ENCODE measurements at regions not wholly inside any gene's neighbourhood (a gene's known extent, or its start where the extent isn't known, plus 50 kb on each side); places are given as distances from the start of the nearest gene placed in this dataset.

DNA sequence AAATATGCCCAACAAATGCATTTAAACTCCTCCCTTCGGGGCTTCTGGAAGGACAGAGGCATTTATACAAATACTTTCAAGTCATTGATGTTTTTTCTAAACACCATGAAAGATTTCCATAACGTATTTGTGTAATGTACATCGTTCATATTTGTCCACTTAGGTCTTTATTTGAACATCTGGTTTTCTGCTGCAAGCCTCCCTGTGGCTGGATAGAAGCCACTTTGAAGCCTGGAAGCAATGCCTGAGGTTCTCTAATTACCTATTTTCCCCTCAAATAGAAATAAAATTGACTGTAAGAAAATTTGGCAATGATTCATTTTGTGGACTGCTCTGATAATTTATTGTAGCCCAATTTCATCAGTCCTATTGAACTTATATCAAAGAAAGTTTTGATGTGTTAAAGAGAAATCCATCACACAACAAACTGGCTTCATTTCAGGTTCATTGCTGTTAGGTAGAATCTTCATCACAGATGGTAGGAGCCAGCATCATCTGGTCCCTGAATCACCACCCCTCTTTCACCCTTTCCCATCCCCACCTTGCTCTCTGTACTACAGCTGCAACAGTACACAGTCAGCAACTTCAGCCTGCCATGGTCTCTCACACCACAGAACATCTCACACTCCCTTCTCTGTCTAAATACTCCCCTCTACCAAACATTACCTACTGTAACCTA, 186.0 kb upstream of the MGMT start:
- no peak for DNase-seq (ENCODE audit: low read depth)
- no peak for TF ChIP-seq CTCF (IDR thresholded peaks at IDR 0.05; ENCODE audit: low read length, missing control alignments)

DNA sequence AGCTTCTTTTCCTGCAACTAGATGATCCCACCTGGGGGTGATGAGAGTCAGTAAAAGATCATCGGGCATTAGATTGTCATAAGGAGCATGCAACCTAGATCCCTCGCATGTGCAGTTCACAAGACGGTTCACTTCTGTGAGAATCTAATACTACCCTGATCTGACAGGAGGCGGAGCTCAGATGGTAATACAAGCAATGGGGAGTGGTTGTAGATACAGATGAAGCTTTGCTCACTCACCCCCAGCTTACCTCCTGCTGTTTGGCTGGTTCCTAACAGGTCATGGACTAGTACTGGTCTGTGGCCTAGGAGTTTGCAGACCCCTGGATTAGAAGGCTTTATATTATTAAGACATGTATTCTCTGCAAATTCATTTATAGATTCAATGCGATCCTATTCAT, 181.6 kb upstream of the MGMT start:
- no peak overlapping the region for H3K4me3 ChIP-seq (replicated peaks; ENCODE audit: low read depth, low read length)
- no peak for TF ChIP-seq CTCF (IDR thresholded peaks at IDR 0.05; ENCODE audit: low read length, missing control alignments)
- DNase-seq (ENCODE audit: low read depth) = no peak

More for the DNA sequence above, 186.0 kb upstream of the MGMT start:
- no peak overlapping the region for H3K4me3 ChIP-seq (replicated peaks; ENCODE audit: low read depth, low read length)

- H3K4me3 ChIP-seq (replicated peaks; ENCODE audit: low read depth, low read length) = no peak overlapping the region
- peak; percentile 57 for DNase-seq (ENCODE audit: low read depth)
- no peak for TF ChIP-seq CTCF (IDR thresholded peaks at IDR 0.05; ENCODE audit: low read length, missing control alignments)
These were observed 177.9 kb upstream of the MGMT start for GRCh38 chr10:129288999-129289584.

- H3K4me3 ChIP-seq (replicated peaks; ENCODE audit: low read depth, low read length) = no peak overlapping the region
- TF ChIP-seq CTCF (IDR thresholded peaks at IDR 0.05; ENCODE audit: low read length, missing control alignments) = no peak
- no peak for DNase-seq (ENCODE audit: low read depth)
These were observed 172.9 kb upstream of the MGMT start for GRCh38 chr10:129293991-129294700.

- TF ChIP-seq CTCF (IDR thresholded peaks at IDR 0.05; ENCODE audit: low read length, missing control alignments) = no peak
- DNase-seq (ENCODE audit: low read depth) = no peak
- H3K4me3 ChIP-seq (replicated peaks; ENCODE audit: low read depth, low read length) = no peak overlapping the region
These were observed 172.1 kb upstream of the MGMT start for GRCh38 chr10:129294944-129295343.

- TF ChIP-seq CTCF (IDR thresholded peaks at IDR 0.05; ENCODE audit: low read length, missing control alignments) = no peak
- no peak overlapping the region for H3K4me3 ChIP-seq (replicated peaks; ENCODE audit: low read depth, low read length)
- DNase-seq (ENCODE audit: low read depth) = peak; percentile 79
These were observed 162.0 kb upstream of the MGMT start for GRCh38 chr10:129305046-129305445.

All from fibroblast of pulmonary artery (primary cell).